Hematopoietic multipotent progenitor cell treated with erythropoietin and hydrocortisone succinate and interleukin-3 and kit ligand, for 17 days (in vitro differentiated cells): ENCODE measurements at regions not wholly inside any gene's neighbourhood (a gene's known extent, or its start where the extent isn't known, plus 50 kb on each side); places are given as distances from the start of the nearest gene placed in this dataset.

ENCODE experiments used
- DNase-seq: peaks from one replicate; pipeline ENCODE4 v3.0.0-alpha.2; 2015; ENCODE audit warnings: low spot score

DNA sequence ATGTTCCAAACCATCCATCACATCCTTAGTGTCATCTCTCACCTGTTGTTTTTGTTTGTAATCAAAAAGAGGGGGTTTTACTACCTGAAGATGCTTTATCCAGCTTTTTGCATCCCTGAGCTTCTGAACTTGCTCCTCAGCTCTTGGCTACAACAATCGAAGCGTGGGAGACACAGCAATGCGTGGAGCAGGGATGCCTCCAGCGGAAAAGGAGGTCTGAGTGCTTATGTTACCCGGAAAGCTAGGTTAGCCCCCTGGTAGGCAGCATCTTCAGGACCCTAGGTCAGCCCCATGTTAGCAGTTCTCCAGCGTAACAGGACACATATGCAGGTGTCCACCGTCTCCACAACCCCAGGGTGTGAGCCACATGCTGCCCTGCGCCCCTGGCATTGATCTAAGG lies 141.5 kb downstream of the RRAGC start:
- no peak for DNase-seq

DNA sequence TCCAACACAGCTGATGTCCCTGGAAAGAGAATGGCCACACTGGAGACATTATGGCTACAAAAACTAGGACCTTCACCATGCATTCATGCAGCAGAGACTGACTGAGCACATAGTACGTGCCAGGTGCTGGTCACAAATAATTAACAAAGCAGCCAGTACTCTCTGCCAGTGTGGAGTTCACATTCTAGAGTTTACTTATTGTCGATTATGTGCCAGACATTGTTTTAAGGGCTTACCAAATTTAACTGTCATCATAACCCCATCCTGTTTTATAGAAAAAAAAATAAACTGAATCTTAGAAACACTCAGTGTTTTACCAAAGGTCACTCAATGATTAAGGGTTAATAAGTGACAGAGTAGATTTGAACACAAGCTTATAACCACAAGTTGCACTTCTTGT lies 143.3 kb downstream of the RRAGC start:
- DNase-seq, result no peak

DNA sequence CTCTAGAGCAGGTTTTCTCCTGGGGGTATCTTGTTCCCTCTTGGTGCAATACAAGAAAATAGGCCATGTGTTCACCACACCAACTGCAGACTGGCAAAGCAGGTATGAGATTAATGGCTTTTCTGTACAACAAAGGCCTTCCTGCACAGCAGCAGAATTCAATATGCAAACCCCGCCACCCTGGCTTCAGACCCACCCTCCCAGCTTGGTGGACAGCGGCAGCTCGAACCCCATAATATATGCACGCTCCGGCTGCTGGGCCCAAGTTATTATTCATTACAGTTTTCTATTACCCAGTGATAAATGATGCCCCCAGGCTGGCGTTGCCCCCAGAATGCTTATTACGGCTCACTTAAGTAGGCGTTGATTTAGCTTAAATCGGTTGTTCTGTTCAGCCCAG lies 144.2 kb downstream of the RRAGC start:
- DNase-seq, result no peak

DNA sequence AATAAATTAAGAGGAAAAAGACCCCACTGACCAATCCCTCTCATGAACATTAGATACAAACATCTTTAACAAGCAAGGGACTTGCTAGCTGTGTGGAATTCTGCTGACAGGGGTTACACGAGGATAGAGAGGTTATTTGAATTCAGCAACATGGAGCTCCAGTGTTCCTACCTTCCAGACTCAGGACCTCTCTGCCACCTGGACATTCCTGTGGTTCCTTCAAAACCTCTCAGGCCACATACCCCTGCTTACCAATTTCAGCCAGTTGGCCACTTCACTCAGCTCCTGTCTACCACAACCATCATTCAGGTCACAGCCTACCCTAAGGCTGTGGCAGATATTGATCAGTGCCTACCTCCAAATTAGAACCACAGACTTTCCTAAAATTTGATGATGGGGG lies 147.5 kb downstream of the RRAGC start:
- no peak for DNase-seq

DNA sequence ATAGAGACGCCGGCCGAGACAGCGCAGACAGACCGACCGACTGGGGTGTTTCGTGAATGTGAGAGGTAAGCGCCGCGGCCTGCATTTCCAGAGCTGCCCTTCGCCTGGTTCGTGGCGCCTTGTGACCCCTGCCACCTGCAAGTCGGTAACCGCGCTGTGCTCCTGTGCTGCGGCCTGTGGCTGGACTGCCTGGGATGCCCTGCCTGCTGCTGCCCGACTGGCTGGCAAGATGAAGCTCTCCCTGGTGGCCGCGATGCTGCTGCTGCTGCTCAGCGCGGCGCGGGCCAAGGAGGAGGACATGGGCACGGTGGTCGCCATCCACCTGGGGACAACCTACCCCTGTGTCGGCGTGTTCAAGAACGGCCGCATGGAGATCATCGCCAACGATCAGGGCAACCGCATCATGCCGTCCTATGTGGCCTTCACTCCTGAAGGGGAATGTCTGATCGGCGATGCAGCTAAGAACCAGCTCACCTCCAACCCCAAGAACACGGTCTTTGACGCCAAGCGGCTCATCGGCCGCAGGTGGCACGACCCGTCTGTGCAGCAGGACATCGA lies 150.8 kb downstream of the RRAGC start:
- DNase-seq, result no peak

DNA sequence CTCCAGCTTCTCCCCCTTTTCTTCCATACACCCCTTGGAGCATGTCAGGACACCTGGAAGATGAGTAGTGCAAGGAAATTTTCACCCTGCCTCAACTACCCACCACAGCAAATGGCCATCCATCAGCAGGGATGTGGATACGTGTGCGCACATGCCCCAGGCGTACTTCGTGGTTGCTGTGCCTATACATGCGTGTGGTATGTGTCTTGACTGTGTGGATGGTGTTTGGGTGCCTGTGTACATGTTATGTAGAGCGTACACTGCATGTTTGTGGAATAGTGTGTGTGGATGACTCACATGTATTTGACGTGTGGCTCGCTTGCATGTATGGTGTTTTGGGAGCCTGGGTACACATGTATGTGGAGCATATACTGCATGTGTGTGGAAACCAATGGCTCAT lies 158.5 kb downstream of the RRAGC start:
- no peak for DNase-seq

DNA sequence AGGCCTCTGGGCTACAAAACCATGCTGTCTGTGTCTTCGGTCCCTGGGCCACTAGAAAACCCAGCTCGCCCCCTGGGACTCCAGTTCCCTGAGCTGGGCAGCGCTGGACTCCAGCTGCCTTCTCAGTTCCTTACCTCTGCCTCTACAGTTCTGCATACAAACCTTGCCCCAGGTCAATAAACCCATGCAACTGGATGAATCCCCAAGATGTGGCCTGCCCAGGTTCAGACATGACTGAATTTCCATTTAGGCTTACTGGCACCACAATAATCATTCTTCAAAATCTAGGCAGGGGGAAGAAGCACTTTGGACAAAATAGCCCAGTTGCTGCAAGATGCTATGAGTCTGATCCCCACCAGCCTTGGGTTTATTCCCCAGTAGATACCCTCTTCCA lies 159.5 kb downstream of the RRAGC start:
- no peak for DNase-seq

DNA sequence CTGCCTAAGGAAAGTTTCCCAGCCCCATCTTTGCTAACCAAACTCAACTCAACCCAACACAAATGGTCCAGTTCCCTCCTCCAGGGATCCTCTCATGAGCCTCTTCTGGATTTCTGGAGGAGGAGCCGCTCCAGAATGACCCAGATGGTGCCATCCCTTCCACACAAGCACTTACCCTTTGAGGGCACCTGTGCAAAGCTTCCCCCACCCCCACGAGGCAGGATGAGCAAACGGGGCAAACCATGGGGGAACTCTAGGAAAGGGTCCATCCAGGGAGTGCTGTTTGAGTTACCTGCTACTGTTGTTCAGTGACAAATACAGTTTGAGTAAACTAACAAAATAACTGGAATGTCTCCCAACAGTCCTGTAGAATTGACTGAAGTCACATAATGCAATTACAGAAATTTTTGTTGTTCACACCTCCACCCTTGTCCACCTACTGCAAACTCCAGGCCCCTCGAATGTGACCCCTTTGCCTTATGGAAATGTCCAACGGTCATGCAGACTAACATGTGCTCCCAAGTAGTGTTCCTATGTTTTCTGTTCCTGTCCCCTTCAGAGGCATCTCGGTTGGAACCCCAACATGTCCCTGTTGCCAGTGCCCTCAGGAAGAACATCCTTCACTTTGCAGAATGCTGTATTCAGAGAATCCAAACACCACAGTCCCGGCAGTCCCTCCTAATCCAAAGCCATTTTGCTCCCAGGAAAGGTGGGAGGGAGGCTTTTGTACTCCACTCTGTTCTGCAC lies 160.1 kb downstream of the RRAGC start:
- no peak for DNase-seq

DNA sequence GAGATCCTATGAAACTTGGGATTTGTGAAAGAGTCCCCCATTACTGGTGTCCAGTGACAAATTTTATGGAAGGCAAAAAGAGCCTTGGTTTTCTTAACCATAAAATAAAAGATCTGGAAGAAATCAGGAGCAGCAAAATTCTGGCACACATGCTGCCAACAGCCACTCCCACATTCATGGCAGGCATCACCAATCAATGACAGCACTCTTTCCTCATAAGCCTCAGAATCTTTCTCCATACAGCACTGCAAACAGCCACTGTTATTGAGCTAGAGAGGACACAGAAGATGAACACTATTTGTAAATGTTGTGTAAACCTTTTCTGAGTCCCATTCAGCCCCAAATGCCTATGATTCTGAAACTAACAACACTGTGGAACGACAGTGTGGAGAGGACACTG lies 162.2 kb downstream of the RRAGC start:
- no peak for DNase-seq

DNA sequence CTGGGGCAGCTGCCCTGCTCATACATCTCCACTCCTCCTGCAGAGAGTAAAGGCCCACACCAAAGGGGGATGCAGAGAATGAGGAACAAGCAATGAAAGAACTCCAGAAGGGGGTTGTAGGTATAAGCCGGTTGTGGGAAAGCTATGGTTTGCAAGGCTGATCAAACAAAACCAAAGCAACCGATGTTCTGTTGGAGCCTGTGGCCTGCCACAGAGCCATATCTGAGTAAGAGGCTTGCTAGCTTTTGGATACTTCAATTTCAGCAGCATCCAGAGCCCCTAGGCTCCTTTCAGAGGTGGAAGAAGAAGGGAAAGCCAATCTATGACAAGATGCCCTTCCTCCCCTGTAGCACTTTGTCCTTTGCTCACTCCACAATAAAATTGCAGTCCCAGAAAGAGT lies 163.2 kb downstream of the RRAGC start:
- DNase-seq, result no peak

DNA sequence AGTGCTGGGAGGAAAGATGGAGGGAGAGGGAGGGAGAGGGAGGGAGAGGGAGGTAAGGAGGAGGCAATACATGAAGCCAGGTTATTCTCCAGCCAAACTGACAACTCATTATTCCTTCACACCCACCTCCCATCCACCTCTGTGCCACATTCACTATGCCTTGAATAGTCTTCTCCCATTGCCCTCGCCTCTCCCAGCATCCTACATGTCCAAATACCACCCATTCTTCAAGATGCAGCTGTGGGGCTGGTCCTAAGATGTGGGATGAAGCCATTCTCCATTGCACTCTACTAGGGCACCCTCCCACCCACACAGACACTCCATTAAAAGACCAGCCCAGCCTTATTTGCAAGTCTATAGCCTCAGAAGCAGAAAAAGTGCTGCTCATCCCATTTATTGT lies 165.8 kb downstream of the RRAGC start:
- DNase-seq, result no peak

DNA sequence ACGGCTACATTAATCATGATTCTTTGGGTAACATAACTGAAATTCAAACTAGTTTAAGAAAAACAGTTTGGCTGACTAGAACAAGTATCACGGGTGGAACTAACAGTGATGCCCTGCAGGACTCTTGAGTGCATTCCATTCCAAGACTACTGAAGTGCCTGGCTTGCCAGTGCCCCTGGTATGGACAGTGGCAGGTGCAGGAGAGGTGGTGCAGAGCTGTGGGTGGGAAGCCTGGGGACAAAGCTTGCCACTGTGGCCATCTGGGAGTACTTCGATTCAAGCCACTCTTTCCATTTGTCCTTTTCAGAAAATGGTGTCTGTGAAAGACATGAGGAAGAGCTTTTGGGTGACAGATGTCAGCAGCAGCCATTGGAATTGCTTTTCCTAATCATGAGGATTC lies 166.5 kb downstream of the RRAGC start:
- DNase-seq, result no peak

DNA sequence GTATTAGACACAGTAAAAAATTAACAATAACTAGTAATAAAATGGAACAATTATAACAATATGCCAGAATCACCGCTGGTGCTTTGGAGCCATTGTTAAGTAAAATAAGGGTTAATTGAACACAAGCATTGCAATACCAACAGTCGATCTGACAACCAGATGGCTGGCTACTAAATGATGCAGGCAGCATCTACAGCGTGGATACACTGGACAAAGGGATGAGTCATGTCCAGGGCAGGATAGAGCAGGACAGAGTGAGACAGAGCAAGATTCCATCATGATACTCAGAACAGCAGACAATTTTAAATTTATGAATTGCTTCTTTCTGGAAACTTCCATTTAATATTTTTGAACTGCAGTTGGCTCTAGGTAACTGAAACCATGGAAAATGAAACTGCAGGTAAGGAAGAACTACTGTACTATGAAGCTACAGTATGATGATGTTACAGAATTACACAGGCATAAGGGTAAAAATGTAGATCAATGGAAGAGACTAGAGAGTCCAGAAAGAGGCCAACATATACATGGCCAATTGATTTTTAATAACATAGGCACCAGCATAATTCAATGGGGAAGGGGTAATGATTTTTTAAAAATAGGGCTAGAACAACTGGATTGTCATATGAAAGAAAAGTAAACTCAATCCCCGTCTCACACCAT lies 168.7 kb downstream of the RRAGC start:
- no peak for DNase-seq

DNA sequence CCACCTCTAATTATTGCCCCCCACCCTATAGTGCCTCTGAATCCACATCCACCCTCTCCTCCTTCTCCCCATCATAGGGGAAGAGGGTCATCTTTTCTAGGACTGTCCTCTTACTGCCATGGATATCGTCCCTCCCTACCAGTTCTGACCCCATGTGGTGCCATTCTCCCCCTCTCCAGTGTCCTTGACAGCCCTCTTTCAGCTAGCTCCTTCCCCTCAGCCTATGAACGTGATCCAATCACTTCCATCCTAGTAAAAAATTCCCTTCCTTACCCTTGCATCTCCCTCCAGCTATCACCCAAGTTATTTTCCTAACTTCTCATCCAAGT lies 172.7 kb downstream of the RRAGC start:
- no peak for DNase-seq

DNA sequence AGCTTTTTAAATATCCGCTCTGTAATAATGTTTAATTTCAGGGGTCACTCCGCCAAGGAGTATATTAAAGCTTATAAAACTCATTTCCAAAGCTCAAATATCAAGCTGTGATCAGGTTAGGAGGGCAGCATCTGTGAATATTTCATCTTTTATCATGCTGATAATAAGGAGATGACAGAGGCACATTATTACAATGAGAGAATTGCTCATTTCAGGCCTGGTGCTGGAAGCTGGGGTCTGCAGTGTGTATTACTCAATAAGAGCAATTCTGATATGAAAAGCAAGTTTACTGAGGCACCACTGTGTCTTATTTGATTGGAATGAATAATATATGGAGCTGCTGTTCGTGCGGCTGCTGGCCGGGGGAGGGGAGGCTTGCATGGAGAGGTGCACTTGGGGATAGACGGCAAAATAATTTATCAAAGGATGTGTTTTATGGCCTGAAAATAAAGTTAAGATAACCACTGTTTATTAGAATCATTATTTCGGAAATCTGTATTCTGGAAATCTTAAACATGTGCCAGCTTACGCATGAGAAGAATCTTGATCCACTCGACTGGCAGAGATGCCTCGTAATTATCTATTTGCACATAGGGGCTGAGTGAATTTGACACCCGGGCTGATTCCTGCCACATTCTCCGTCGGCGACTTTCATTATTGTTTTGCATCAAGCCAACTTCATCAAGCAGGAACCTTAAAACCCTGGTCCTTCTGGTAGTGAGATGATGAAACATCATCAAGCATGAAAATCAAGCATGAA lies 173.2 kb downstream of the RRAGC start:
- no peak for DNase-seq

DNA sequence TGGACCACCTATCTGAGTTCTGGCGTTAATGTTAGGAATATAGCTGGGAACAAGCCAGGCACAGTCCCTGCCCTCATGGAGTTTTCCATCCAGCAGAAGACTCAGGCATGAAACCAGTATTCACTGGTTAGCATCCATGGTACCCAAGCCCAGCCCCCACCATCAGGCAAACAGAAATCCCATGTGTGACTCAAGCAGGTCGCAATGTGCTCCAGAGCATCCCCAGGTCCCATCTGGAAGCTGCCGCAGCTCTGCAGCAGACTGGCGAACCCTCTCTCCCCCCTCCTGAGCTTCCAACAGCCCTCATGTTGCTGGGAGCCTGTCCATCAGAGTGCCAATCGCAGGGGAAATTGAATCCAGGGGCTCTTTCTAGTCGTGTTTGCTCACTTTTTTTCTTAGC lies 174.2 kb downstream of the RRAGC start:
- DNase-seq, result no peak

DNA sequence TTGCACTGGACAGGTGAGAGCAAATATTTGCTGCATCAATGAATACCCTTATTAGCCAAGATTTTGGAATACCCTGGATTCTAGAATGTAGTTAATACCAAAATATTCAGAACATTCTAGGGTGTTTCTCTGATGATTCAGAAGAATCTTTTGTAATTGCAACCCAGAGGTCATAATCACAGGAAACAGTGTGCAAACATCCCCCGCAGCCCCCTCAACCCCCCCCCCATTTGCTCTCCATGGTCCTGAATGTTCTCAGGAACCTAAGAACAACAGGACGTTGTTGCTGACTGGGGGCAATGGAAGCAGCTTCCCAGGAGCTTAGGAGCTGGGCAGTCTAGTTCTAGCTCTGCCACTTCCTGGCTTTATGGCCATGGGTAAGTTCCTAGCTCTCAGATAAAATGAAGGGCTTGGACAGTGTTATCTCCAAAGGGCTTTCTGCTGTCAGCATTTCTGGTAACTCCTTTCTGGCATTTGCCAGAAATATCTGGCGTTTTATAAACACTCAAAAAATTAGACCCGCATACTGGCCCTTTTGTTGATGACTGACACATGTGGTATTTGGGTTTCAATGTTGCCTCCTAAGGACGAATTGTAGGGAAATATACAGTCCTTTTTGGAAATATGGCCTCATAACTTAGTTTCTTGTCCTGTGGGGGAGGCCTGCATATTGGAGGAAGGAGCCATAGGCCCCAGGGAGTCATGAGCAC lies 178.6 kb downstream of the RRAGC start:
- no peak for DNase-seq

DNA sequence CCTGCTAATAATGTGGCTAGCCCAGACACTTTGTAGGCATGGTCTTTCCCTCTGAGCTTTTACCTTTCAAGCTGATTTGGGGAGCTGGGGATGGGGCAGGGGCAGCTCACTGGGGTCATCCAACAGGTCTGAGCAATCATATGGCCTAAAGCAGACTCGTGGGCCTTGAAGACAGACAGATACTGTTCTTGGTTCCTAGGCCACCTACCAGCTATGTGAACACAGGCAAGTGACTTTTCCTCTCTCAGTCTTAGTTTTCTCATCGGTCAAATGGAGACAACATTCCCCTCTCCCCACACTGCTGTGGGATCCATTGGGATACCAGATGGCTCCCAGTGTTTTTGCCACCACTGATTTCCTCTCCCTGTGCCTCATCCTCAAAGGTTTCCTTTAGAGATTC lies 181.8 kb downstream of the RRAGC start:
- DNase-seq, result no peak

DNA sequence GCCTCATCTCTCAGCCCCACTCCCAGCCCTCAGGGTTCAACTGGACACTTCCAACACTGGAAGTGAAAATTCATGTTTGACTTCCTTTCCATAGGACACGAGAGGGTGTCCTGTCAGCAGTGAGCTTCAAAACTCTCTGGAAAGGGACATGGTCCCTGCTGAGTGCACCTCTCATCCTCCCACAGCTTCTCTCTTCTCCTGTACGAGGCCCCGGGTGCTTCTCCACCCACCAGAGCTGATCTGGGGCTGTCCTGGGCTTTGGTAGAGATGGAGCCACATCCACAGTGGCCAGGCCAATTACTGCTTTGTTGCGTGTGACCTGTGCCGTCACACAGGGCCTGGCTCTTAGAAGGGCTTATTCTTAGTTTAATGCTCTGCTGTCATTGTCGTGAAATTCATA lies 182.3 kb downstream of the RRAGC start:
- no peak for DNase-seq

DNA sequence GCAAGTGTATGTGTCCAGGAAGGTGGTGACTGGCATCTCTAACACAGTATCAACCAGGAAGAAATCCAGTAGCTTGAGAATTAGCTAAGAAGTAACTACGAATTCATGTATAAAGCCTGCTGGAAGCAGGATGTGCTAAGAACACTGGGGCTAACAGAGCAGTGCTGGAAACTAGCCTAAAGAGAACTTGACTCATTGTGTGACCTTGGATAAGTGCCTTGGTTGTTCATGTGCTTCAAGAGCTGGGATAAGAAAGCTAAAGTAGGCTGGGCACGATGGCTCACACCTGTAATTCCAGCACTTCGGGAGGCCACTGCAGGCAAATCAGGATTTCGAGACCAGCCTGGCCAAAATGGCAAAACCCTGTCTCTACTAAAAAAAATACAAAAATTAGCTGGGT lies 186.9 kb downstream of the RRAGC start:
- DNase-seq, result no peak

DNA sequence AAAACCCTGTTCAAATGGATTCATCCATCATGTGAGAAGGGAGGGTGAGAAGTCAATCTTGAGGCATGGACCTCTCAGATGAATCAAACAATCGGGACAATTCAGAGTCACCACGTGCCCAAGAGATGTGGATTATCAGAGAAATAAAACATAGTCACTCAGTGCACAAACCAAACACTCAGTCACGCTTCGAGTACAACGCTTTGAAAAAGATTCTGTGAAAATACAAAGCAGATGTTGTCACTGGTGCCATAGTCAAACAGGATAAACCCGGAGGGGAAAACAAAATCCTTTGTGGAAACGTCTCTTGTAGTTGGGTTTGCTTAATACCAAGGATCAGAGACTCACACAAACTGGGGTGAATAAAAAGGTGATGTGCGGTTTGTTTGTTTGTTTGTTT lies 188.4 kb downstream of the RRAGC start:
- DNase-seq, result no peak

DNA sequence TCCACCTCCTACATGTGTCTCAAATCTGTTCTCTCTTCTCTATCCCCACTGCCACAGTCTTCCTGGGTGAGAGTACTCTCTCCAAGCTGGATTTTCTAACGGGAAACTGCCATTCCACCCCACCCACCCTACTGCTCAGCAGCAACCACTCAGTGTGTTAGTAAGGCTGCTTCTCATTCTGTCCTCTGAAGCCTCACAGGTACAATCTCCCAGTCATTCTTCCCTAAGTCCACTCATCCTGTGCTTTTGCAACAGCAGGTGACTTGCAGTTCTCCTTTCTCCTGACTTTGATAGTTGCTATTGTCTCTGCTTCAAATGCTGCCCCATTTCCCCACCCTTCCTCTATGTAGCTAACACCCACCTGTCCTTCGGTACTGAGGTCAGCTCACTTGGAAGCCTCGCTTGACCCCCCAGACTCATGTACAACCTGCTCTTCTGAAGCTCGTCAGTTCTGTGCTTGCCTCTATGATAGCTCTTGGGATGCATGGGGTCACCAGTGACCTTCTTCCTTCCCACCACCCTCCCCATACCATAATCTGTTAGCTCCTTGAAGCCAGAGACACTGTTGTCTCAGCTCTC lies 188.9 kb downstream of the RRAGC start:
- DNase-seq, result no peak
